Activated CD8-positive, alpha-beta memory T cell treated with anti-CD3 and anti-CD28 coated beads, Interleukin-2, amount 10 ng/mL, durations not matched to agents 7 days and 5 days (primary cell): ENCODE measurements at regions not wholly inside any gene's neighbourhood (a gene's known extent, or its start where the extent isn't known, plus 50 kb on each side); places are given as distances from the start of the nearest gene placed in this dataset.

Experiments used
- ATAC-seq: fragments of 150-1000 bp; cut with Tn5 transposase; one replicate; pipeline ENCODE4 v1.10.0; 2021; ENCODE audit warnings: moderate library complexity
- CTCF ChIA-PET: fragments of 350-600 bp; sonication (Branson Sonifier 250); formaldehyde crosslinking; loops from one replicate; lab custom pipeline; 2021; ENCODE audit warnings: antibody characterized with exemption; lab: Charles Lee
- DNase-seq: peaks from one replicate; pipeline ENCODE4 v3.0.0-alpha.2; 2020
- H3K27ac Mint-ChIP-seq: one replicate; pipeline ENCODE4 v1.8.0; 2021; ENCODE audit warnings: mild to moderate bottlenecking, mixed read lengths
- H3K27me3 Mint-ChIP-seq: one replicate; pipeline ENCODE4 v1.8.0; 2021; ENCODE audit warnings: mixed read lengths
- H3K36me3 Mint-ChIP-seq: one replicate; pipeline ENCODE4 v1.8.0; 2021; ENCODE audit warnings: mild to moderate bottlenecking, mixed read lengths
- H3K4me1 Mint-ChIP-seq: one replicate; pipeline ENCODE4 v1.8.0; 2021; ENCODE audit warnings: mixed read lengths
- H3K4me3 Mint-ChIP-seq: one replicate; pipeline ENCODE4 v1.8.0; 2021; ENCODE audit warnings: mild to moderate bottlenecking, moderate library complexity, mixed read lengths
- H3K9me3 Mint-ChIP-seq: one replicate; pipeline ENCODE4 v1.8.0; 2022; ENCODE audit warnings: low read depth, mixed read lengths

GRCh38 chr2:220941683-220942082 lies 630.4 kb downstream of the EPHA4 start:
- Mint-ChIP-seq H3K36me3 (no peaks in the 10 kb centered on the region), H3K4me3 (no peak overlapping the region), H3K4me1 (peaks cover under 1% of the 10 kb centered on the region), H3K27me3 (no peaks in the 10 kb centered on the region), H3K9me3 (no peaks in the 10 kb centered on the region), H3K27ac (no peak overlapping the region)
- ATAC-seq (no peak), DNase-seq (no peak)
- CTCF ChIA-PET = no interaction called here

GRCh38 chr2:220946552-220946951 lies 625.6 kb downstream of the EPHA4 start:
- DNase-seq (no peak), ATAC-seq (no peak)
- H3K4me3 Mint-ChIP-seq = no peak overlapping the region
- CTCF ChIA-PET = no interaction called here
- H3K27me3 Mint-ChIP-seq = no peaks in the 10 kb centered on the region
- no peak overlapping the region for H3K27ac Mint-ChIP-seq
- H3K9me3 Mint-ChIP-seq = no peaks in the 10 kb centered on the region
- H3K36me3 Mint-ChIP-seq = no peaks in the 10 kb centered on the region
- no peaks in the 10 kb centered on the region for H3K4me1 Mint-ChIP-seq

- ATAC-seq = no peak
- Mint-ChIP-seq H3K4me1 (no peaks in the 10 kb centered on the region), H3K27me3 (no peaks in the 10 kb centered on the region), H3K27ac (no peak overlapping the region), H3K4me3 (no peak overlapping the region), H3K9me3 (no peaks in the 10 kb centered on the region), H3K36me3 (no peaks in the 10 kb centered on the region)
- CTCF ChIA-PET = no interaction called here
- DNase-seq = no peak
Observed at GRCh38 chr2:220948579-220948978, 623.5 kb downstream of the EPHA4 start.

GRCh38 chr2:220949466-220949865 lies 622.6 kb downstream of the EPHA4 start:
- CTCF ChIA-PET = no interaction called here
- Mint-ChIP-seq H3K4me3 (no peak overlapping the region), H3K36me3 (no peaks in the 10 kb centered on the region), H3K4me1 (no peaks in the 10 kb centered on the region), H3K9me3 (no peaks in the 10 kb centered on the region), H3K27ac (no peak overlapping the region), H3K27me3 (no peaks in the 10 kb centered on the region)
- ATAC-seq (no peak), DNase-seq (no peak)

GRCh38 chr2:220955776-220956175 lies 616.3 kb downstream of the EPHA4 start:
- Mint-ChIP-seq H3K36me3 (no peaks in the 10 kb centered on the region), H3K27ac (no peak overlapping the region), H3K4me1 (no peaks in the 10 kb centered on the region), H3K27me3 (no peaks in the 10 kb centered on the region), H3K4me3 (no peak overlapping the region), H3K9me3 (no peaks in the 10 kb centered on the region)
- ATAC-seq = no peak
- no peak for DNase-seq
- CTCF ChIA-PET = no interaction called here

- no peaks in the 10 kb centered on the region for H3K9me3 Mint-ChIP-seq
- DNase-seq = no peak
- no peak overlapping the region for H3K27ac Mint-ChIP-seq
- no peaks in the 10 kb centered on the region for H3K36me3 Mint-ChIP-seq
- no peak overlapping the region for H3K4me3 Mint-ChIP-seq
- CTCF ChIA-PET = no interaction called here
- ATAC-seq = no peak
- H3K4me1 Mint-ChIP-seq = no peaks in the 10 kb centered on the region
- H3K27me3 Mint-ChIP-seq = no peaks in the 10 kb centered on the region
Observed at GRCh38 chr2:220956429-220956828, 615.7 kb downstream of the EPHA4 start.

GRCh38 chr2:220959391-220959802 lies 612.7 kb downstream of the EPHA4 start:
- CTCF ChIA-PET = no interaction called here
- DNase-seq (no peak), ATAC-seq (no peak)
- Mint-ChIP-seq H3K27me3 (no peaks in the 10 kb centered on the region), H3K9me3 (no peaks in the 10 kb centered on the region), H3K36me3 (no peaks in the 10 kb centered on the region), H3K4me1 (no peaks in the 10 kb centered on the region), H3K27ac (no peak overlapping the region), H3K4me3 (no peak overlapping the region)

- DNase-seq = no peak
- H3K27me3 Mint-ChIP-seq = no peaks in the 10 kb centered on the region
- no peak for ATAC-seq
- no peaks in the 10 kb centered on the region for H3K4me1 Mint-ChIP-seq
- H3K4me3 Mint-ChIP-seq = no peak overlapping the region
- no peak overlapping the region for H3K27ac Mint-ChIP-seq
- H3K36me3 Mint-ChIP-seq = no peaks in the 10 kb centered on the region
- no peaks in the 10 kb centered on the region for H3K9me3 Mint-ChIP-seq
- CTCF ChIA-PET = no interaction called here
Observed at GRCh38 chr2:220961143-220961860, 610.8 kb downstream of the EPHA4 start.

- H3K36me3 Mint-ChIP-seq = no peaks in the 10 kb centered on the region
- DNase-seq = no peak
- no peak overlapping the region for H3K4me3 Mint-ChIP-seq
- H3K4me1 Mint-ChIP-seq = no peaks in the 10 kb centered on the region
- no peaks in the 10 kb centered on the region for H3K9me3 Mint-ChIP-seq
- no peaks in the 10 kb centered on the region for H3K27me3 Mint-ChIP-seq
- no peak overlapping the region for H3K27ac Mint-ChIP-seq
- CTCF ChIA-PET = no interaction called here
- no peak for ATAC-seq
Observed at GRCh38 chr2:220962556-220962955, 609.5 kb downstream of the EPHA4 start.

- no peaks in the 10 kb centered on the region for H3K36me3 Mint-ChIP-seq
- H3K4me3 Mint-ChIP-seq = no peak overlapping the region
- ATAC-seq (no peak), DNase-seq (no peak)
- no peaks in the 10 kb centered on the region for H3K9me3 Mint-ChIP-seq
- no peaks in the 10 kb centered on the region for H3K4me1 Mint-ChIP-seq
- CTCF ChIA-PET = no interaction called here
- H3K27me3 Mint-ChIP-seq = no peaks in the 10 kb centered on the region
- no peak overlapping the region for H3K27ac Mint-ChIP-seq
Observed at GRCh38 chr2:220963076-220963475, 609.0 kb downstream of the EPHA4 start.

- H3K9me3 Mint-ChIP-seq = no peaks in the 10 kb centered on the region
- H3K27ac Mint-ChIP-seq = no peak overlapping the region
- DNase-seq (no peak), ATAC-seq (no peak)
- CTCF ChIA-PET = no interaction called here
- H3K4me1 Mint-ChIP-seq = no peaks in the 10 kb centered on the region
- H3K36me3 Mint-ChIP-seq = no peaks in the 10 kb centered on the region
- no peak overlapping the region for H3K4me3 Mint-ChIP-seq
- no peaks in the 10 kb centered on the region for H3K27me3 Mint-ChIP-seq
Observed at GRCh38 chr2:220963930-220964329, 608.2 kb downstream of the EPHA4 start.

GRCh38 chr2:220966636-220967035 lies 605.5 kb downstream of the EPHA4 start:
- H3K9me3 Mint-ChIP-seq = peaks cover 5% of the 10 kb centered on the region
- H3K36me3 Mint-ChIP-seq = no peaks in the 10 kb centered on the region
- DNase-seq (no peak), ATAC-seq (no peak)
- no peak overlapping the region for H3K27ac Mint-ChIP-seq
- no peaks in the 10 kb centered on the region for H3K27me3 Mint-ChIP-seq
- CTCF ChIA-PET = no interaction called here
- no peak overlapping the region for H3K4me3 Mint-ChIP-seq
- H3K4me1 Mint-ChIP-seq = no peaks in the 10 kb centered on the region

- H3K9me3 Mint-ChIP-seq = peaks cover 5% of the 10 kb centered on the region
- no peaks in the 10 kb centered on the region for H3K4me1 Mint-ChIP-seq
- DNase-seq = no peak
- ATAC-seq = no peak
- no peak overlapping the region for H3K4me3 Mint-ChIP-seq
- no peak overlapping the region for H3K27ac Mint-ChIP-seq
- CTCF ChIA-PET = no interaction called here
- no peaks in the 10 kb centered on the region for H3K36me3 Mint-ChIP-seq
- H3K27me3 Mint-ChIP-seq = no peaks in the 10 kb centered on the region
Observed at GRCh38 chr2:220969348-220969747, 602.8 kb downstream of the EPHA4 start.

GRCh38 chr2:220980966-220981675 lies 591.0 kb downstream of the EPHA4 start:
- DNase-seq = no peak
- Mint-ChIP-seq H3K9me3 (peaks cover 2% of the 10 kb centered on the region), H3K4me3 (no peak overlapping the region), H3K36me3 (no peaks in the 10 kb centered on the region), H3K27ac (no peak overlapping the region), H3K27me3 (peaks cover 3% of the 10 kb centered on the region), H3K4me1 (no peaks in the 10 kb centered on the region)
- ATAC-seq = no peak
- CTCF ChIA-PET = no interaction called here
